GM12878 (cell line): ENCODE measurements at regions not wholly inside any gene's neighbourhood (a gene's known extent, or its start where the extent isn't known, plus 50 kb on each side); places are given as distances from the start of the nearest gene placed in this dataset.

Experiments used
- CEBPB ChIP-seq, 2 experiments: fragments of 150-350 bp in 1 of 2; IDR thresholded peaks; 2 replicates each; pipeline ENCODE4 v1.6.1; 2012 to 2014; ENCODE audit warnings: low read depth in 2 of 2, low read length in 2 of 2, borderline replicate concordance in 1 of 2, inconsistent platforms in 1 of 2
- CTCF ChIP-seq, 3 experiments: IDR thresholded peaks in 2 of 3; conservative IDR thresholded peaks in 1 of 3; 2 replicates each; pipeline ENCODE4 v1.5.1; 2011; ENCODE audit warnings: low read depth in 3 of 3, low read length in 3 of 3, mild to moderate bottlenecking in 3 of 3, control low read depth in 2 of 3, moderate library complexity in 2 of 3, inconsistent platforms in 1 of 3, mixed read lengths in 1 of 3; ENCODE audit not compliant: control insufficient read depth in 2 of 3, insufficient read depth in 1 of 3; ENCODE audit errors: extremely low read depth in 1 of 3
- NFYB ChIP-seq: IDR thresholded peaks from 2 replicates; pipeline ENCODE4 v1.6.1; 2011; ENCODE audit warnings: low read depth, mild to moderate bottlenecking, low read length, improper control_type of control experiment, moderate library complexity; ENCODE audit not compliant: insufficient read depth
- NR2F1 ChIP-seq: fragments of 450-650 bp; conservative IDR thresholded peaks from 2 replicates; pipeline ENCODE4 v1.6.1; 2017; ENCODE audit warnings: mild to moderate bottlenecking
- POLR2AphosphoS5 ChIP-seq: IDR thresholded peaks from 2 replicates; pipeline ENCODE4 v1.6.1; 2011; ENCODE audit warnings: mild to moderate bottlenecking, low read length, inconsistent platforms

- TF ChIP-seq POLR2AphosphoS5, result no peak
- peak; percentile 6 to 13 (median 10); a peak in 1 of 6 replicates for TF ChIP-seq CTCF (IDR thresholded peaks at IDR 0.05 in 2 of 3, conservative IDR thresholded peaks at IDR 0.05 in 1 of 3; ENCODE audit: control insufficient read depth in 2 of 3, extremely low read depth in 1 of 3, insufficient read depth in 1 of 3, low read depth in 3 of 3, low read length in 3 of 3)
- no peak for TF ChIP-seq NR2F1
- no peak for TF ChIP-seq NFYB
- no peak for TF ChIP-seq CEBPB (IDR thresholded peaks at IDR 0.05; ENCODE audit: borderline replicate concordance in 1 of 2, low read depth in 2 of 2, low read length in 2 of 2)
Measured at GRCh38 chr6:77264970-77265369, 198.3 kb downstream of the HTR1B start.
